ENCODE measurements at regions not wholly inside any gene's neighbourhood (a gene's known extent, or its start where the extent isn't known, plus 50 kb on each side); places are given as distances from the start of the nearest gene placed in this dataset.

- TF ChIP-seq PRDM15 (CRISPR knock-in tag; IDR thresholded peaks at IDR 0.05): no peak
- no peak for TF ChIP-seq EMX1 (CRISPR knock-in tag; IDR thresholded peaks at IDR 0.05)
- no peak for TF ChIP-seq NFYB (CRISPR knock-in tag; conservative IDR thresholded peaks at IDR 0.05; ENCODE audit: low read depth)
- TF ChIP-seq IRF2 (CRISPR knock-in tag; IDR thresholded peaks at IDR 0.05; ENCODE audit: borderline replicate concordance, low read depth): no peak
- TF ChIP-seq ATF1 (CRISPR knock-in tag; IDR thresholded peaks at IDR 0.05): no peak
- TF ChIP-seq, protein P1, sequence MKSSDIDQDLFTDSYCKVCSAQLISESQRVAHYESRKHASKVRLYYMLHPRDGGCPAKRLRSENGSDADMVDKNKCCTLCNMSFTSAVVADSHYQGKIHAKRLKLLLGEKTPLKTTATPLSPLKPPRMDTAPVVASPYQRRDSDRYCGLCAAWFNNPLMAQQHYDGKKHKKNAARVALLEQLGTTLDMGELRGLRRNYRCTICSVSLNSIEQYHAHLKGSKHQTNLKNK (CRISPR knock-in tag; IDR thresholded peaks at IDR 0.05): no peak
- no peak for TF ChIP-seq JAZF1 (CRISPR knock-in tag; IDR thresholded peaks at IDR 0.05)
- TF ChIP-seq, protein P2, sequence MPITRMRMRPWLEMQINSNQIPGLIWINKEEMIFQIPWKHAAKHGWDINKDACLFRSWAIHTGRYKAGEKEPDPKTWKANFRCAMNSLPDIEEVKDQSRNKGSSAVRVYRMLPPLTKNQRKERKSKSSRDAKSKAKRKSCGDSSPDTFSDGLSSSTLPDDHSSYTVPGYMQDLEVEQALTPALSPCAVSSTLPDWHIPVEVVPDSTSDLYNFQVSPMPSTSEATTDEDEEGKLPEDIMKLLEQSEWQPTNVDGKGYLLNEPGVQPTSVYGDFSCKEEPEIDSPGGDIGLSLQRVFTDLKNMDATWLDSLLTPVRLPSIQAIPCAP (CRISPR knock-in tag; IDR thresholded peaks at IDR 0.05): no peak
- TF ChIP-seq ZNF138 (CRISPR knock-in tag; conservative IDR thresholded peaks at IDR 0.05): no peak
- TF ChIP-seq, protein P3, sequence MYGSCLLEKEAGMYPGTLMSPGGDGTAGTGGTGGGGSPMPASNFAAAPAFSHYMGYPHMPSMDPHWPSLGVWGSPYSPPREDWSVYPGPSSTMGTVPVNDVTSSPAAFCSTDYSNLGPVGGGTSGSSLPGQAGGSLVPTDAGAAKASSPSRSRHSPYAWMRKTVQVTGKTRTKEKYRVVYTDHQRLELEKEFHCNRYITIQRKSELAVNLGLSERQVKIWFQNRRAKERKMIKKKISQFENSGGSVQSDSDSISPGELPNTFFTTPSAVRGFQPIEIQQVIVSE (CRISPR knock-in tag; IDR thresholded peaks at IDR 0.05; ENCODE audit: borderline replicate concordance): no peak
Measured at GRCh38 chr5:156021866-156022265, 305.1 kb upstream of the SGCD start (continued).

DNA sequence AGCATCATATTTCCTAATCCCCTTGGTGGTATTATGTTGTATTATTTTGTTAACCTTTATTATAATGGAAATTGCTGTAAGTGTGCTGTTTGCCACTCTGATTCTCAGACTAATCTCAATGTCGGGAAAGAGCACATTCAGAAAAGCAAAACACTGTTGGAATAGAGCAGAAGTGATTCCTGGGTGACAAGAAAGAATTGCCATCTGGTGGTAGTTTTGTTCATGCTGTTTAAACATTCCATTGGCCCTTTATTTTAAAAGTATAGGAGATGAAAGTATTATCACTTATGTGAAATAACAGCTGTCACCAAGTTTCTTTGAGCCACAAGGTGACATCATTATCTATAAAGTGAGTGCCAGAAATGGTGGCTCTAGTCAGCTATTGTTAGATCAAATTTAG is 301.3 kb upstream of the SGCD start:
- no peak overlapping the region for H3K27ac Mint-ChIP-seq
- no peak for DNase-seq (ENCODE audit: low spot score)

More for the DNA sequence above, 301.3 kb upstream of the SGCD start:
- ChIA-PET CTCF (no interaction called here), POLR2A (no interaction called here)
- TF ChIP-seq ZNF396 (CRISPR knock-in tag; IDR thresholded peaks at IDR 0.05; ENCODE audit: borderline replicate concordance) (no peak), ARID4B (CRISPR knock-in tag; IDR thresholded peaks at IDR 0.05; ENCODE audit: borderline replicate concordance) (no peak)
- H3K9me3 Mint-ChIP-seq: peaks cover 13% of the 10 kb centered on the region
- no peak for ATAC-seq
- H3K27me3 Mint-ChIP-seq (ENCODE audit: low read depth): no peaks in the 10 kb centered on the region
- H3K4me1 Mint-ChIP-seq: peaks cover 13% of the 10 kb centered on the region
- no peak overlapping the region for H3K4me3 Mint-ChIP-seq
- H3K36me3 Mint-ChIP-seq: no peaks in the 10 kb centered on the region
